Stimulated activated CD8-positive, alpha-beta memory T cell treated with anti-CD3 and anti-CD28 coated beads, Interleukin-12 subunit alpha, Interleukin-12 subunit beta, amount 100 ng/mL, for 4 hours (primary cell): ENCODE measurements at regions not wholly inside any gene's neighbourhood (a gene's known extent, or its start where the extent isn't known, plus 50 kb on each side); places are given as distances from the start of the nearest gene placed in this dataset.

ENCODE experiments used
- DNase-seq: peaks from one replicate; pipeline ENCODE4 v3.0.0-alpha.2; 2020; ENCODE audit warnings: low read depth

DNA sequence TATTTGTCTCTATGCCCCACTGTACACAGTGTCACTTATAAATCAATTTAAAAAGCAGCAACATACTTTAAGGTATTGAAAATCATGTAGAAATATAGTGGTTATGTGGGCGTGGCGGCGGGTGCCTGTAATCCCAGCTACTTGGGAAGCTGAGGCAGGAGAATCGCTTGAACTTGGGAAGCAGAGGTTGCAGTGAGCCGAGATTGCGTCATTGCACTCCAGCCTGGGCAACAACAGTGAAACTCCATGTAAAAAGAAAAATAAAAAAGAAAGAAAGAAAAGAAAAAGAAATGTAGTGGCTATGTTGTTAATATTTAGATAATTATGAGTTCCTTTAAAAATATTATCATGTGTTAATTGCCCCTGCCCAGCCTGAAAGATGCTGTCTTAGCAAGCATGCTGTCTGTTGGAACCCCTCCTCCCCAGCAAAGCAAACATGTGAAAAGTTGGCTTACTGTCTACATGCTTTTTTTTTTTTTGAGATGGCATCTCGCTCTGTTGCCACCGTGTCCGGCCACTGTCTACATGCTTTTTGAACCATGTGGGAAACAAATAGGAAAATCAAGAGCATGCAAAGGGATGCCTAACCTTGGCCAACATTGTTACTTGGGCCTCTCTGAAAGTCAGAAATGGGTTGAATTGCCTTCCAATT, 151.4 kb upstream of the TSHZ2 start:
- no peak for DNase-seq

DNA sequence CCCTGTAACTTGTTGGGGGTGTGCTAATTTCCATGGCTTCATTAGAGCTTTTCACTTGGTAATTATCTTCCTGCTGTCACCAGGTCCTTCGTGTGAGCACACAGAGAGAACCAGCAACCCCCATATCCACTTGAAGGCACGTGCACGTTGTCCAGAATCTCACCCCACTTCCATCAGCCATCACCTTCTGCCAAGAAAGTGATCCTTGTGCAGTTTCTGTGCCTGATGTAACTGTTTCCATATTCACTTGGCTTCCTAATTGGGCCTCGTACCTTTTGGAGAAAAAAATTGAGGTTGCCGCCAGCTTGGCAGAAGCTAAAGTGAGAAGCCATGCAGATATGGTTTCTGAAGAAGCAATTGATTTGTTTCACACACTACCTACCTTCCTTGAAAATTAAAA, 153.7 kb upstream of the TSHZ2 start:
- DNase-seq, result no peak

DNA sequence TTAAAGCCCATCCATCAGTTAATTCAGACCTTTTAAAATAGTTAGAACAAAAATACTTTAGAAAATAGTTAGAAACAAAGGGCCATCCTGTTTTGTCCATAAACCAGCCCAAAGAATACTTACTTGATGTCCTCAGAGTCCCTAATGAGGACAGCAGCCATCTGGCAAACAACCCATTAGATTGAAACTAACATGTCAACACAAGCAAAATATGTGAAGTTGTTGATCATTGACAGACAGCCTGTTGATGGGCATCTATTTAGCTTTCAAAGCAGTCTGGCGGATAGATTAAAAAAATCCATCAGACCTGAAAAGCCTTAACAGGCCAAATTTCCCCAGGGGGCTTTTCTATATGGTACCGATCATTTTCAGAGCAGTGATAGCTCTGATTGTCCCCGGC, 154.2 kb upstream of the TSHZ2 start:
- DNase-seq, result no peak

DNA sequence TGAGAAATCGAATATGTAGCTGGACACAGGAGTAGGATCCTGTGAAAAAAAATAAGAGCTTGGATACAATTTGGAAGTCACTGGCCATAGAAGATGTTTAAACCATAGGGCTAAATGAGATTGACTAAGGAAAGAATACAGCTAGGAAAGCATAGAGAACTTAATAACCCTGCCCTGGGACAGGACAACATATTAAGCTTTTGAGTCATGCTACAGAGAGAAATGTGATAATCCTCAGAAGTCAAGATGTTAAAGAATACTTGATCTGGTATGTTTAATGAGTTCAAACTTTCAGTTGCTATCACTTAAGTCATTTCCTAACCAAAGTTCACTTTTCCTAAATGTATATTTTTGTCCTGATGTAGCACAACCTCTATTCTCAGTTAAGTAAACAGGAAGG, 154.6 kb upstream of the TSHZ2 start:
- DNase-seq, result no peak

DNA sequence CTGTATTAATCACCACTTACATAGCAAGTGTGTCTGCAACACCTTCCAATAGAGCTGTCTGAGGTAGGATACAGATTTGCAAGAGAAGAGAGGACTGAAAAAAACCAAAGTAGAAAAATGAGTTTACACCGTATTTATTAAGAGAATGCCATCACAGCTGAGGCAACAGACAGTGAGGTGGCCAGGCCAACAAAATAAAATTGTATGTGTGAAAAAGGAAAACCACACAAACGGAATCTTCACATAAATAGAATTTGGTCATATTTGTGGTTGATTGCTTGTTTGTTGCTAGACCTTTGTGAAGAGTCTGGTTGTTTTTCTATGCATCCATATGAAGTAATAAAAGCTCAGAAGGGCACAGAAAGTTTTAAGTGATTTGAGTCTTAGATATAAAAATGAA, 157.8 kb upstream of the TSHZ2 start:
- no peak for DNase-seq

DNA sequence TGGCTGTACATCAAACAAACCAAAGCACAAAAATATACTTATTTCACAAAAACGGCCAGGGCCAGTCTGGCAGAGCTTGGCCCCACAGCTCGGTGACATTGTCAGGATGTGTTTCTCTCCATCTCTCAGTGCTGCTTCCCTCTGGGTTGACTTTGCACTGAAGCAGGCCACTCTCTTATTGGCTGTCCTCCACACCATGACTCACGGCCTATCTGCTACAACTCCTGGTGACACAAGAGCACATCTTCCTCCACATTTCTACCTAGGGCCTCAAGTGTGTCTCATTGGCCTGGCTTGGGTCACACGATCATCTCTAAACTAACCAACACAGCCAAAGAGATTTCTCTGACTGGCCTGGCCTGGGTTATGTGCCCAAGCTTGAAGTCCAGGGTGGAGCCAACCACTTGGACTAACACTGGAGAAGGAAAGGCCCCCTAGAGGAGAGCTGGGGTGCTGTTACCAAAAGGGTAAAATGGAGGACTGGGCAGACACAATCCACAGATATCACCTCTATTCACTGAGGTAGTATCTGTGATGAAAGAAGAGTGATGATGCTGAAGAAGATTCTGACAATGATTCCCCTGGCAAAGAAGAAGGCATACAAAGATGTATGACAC, 159.8 kb upstream of the TSHZ2 start:
- no peak for DNase-seq

DNA sequence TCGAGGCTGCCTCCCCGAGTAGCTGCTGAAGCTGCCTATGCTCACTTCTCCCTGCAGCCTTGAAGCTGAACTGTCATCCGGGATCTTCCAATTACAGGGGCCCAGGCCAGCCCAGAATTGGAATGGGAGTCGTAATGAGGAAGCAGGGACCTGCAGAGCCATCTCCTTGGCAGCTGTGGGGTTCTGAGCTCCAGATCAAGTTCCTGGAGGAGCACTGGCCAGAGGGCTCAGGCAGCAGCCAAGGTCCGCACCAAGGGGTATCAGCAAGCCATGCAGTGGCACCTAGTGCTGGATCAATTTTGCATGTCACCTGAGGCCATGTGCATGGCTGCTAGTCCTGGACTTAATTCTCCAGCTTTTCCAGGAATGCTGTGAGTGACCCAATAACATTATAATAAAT, 163.2 kb upstream of the TSHZ2 start:
- no peak for DNase-seq

DNA sequence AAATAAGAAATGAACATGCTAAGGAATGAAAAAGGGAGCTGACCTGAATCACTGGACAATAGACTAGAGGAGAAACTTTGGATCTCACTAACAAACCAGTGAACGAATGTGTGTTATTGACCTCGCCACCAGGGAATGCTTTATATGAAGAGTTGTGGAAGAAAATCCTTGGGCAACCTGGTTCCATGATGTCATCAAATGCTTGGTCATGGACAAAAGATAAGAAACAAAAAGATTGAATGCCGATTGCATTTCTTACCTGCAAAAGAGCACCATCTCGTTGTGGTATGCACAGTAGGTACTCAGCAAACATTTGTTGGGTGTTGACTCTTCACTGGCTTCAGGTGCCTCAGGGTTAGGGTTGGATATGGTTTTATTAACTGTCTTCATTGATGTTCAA, 165.2 kb upstream of the TSHZ2 start:
- no peak for DNase-seq

DNA sequence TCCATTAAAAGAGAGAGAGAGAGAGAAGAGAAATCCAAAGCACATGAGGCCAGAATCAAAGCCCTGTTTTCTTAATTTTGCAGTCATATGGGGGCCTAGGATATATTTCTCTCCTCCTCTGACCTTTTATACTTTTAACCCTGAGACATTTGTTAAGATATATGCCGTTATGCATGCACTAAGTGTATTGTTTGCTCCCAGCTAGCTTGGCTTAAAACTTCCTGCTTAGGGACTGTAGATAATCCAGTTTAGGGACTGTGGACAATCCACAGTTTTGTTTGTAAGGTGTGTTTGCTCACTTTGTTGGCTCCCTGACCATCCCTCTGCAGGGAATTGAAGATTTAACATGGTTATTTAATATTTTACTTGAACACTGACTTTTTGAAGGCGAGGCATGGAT, 166.3 kb upstream of the TSHZ2 start:
- no peak for DNase-seq

DNA sequence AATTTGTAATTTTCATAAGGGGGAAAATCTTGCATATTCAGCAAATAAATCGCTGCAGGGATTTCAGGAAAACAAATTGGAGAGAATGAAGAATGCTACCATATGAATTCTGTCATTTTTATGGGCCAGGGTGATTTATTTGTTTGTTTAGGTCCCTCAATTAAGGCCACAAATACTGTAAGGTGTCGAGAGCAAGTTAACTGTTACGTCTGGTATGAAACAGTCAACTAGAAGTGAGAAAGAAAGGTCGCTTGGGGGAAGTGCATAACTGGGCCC, 166.9 kb upstream of the TSHZ2 start:
- no peak for DNase-seq

DNA sequence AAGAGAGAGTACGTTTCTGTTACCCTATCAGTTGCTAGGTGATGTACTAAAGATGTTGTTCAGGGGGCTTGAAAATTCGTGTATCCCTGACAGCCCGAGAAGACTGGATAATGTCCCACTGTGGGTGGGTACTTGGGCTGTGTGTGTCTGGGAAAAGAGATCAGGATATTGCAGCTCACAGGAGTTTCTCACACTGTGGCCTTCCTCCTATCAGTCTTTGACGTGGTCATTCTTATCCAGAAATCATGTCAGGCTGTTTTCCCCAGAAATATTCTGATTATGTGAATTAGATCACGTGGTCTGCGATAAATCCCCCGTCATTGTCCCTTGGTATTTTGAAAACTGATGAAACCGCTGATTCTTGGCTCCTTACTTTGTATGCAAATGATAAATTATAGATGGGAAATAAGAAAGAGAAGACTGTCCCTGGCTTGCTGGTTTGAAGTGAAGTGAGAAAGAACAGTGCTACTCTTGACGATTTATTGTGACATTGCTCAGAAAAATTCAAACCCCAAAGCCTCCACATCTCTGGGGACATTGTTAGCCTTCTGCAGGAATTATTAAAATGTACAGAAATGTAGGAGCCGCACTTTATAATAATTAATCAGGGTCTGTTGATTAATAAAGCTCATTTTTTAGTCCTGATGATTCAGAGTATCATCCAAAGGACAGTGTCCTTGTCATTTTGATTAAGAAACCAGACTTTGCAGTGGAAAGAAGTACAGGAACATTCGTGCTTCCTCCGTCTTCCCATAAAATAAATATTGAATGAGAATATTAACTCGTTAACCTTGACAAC, 167.5 kb upstream of the TSHZ2 start:
- DNase-seq, result no peak

DNA sequence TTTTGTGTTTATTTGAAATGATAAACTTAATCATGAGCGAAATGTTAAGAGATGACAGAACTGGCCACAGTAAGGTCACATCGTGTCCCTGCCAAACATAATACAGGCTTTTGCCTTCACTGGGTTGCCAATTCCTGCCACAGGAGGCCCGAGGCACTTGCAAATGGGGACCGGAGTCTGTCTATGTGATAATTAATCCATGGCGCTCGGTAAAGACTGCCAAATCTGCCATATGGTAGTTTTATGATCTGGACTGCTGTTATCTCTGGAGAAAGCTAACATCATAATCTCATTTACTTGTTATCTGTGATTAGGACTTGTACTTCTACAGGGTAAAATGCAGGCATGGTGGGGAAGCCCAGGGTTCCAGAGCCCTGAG, 170.5 kb upstream of the TSHZ2 start:
- DNase-seq, result no peak

DNA sequence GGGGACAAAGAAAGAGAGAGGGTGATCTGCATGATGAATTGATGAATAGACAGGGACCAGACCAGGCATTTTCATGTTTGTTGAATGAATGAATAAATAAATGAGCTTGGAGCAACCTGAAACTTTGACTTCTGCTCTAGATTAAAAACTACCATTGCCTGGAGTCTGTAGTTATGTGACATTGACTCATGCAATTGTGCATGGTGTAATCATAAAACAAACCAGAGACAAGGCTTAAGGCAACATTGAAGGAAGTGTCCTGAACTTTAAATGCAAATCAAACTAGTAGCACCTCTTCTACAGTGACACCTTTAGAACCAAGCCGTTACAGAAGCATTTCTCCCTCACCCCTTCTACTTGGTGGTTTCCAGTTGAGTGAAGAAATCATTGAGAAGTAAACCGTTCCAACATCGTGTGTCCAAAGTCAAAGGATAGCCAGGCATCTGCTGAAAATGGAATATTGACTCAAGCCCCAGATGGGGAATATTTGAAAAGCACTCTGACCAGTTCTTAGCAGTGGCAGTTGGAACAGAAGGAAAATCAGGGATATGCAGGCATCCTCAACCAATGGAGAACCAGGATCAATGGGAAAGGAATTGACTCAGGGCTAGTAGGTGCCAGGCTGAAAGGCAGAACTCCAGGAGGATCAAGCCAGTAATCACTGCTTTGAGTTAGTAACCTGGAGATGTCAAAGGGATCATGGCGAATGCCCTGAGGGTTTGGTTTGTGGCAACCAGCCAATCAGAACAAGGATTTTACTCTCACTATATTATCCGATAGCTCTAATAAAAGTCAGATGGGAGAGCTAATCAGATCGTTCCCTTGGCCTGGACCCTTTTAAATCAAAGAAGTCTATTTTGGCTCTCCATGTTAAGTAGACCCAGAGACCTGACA, 171.2 kb upstream of the TSHZ2 start:
- no peak for DNase-seq

DNA sequence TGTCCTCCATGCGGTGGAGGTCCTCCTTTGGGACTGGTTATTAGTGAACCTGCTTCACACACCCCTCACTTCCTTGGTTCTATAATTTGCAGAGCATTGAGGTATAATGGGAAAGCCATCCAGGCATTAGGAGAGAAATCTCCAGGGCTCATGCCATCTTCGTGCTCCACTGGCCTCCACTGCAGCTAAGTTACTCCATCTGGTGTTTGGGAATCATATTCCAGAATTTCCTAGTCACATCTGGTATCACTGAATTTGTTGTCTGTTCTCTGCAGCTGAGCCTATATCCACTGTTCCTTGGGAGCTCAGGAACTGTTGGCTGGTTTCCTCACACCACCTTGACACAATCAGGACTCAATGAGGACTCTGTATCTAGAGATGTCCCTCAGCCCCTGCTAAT, 173.0 kb upstream of the TSHZ2 start:
- no peak for DNase-seq

DNA sequence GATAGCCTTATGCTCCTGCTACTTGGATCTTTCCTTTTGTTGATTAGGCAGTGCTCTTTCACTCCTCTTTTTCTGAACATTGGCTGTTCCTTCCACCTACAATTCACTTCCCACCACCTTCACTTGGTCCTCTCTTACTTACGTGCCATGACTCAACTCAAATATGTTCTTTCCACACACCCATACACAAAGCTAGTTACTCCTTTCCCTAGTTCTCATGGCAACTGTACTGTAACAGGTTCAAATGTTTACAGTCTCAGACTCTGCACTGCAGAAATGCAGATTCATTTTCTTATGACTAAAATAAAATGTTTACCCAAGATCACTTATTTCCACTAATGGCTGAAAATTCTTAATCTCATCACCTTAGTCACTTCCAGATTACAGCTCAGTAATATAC, 174.0 kb upstream of the TSHZ2 start:
- DNase-seq, result no peak

DNA sequence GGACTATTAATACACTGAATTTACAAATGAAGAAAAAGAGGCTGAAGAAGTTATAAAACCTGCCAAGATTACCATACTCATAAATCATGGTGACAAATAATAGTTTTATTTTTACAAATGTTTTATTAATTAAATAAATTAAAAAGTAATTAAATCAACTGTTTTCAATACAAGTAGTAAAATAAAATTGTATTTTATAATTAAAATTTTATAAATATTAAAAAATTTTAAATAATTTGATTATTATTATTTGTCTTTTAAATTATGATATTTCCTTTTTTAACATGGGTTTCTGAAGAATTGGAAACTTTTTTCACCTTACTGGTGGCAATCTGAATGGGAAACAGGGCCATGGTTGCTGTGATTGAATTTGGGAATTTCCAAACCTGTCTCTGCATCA, 177.3 kb upstream of the TSHZ2 start:
- no peak for DNase-seq

DNA sequence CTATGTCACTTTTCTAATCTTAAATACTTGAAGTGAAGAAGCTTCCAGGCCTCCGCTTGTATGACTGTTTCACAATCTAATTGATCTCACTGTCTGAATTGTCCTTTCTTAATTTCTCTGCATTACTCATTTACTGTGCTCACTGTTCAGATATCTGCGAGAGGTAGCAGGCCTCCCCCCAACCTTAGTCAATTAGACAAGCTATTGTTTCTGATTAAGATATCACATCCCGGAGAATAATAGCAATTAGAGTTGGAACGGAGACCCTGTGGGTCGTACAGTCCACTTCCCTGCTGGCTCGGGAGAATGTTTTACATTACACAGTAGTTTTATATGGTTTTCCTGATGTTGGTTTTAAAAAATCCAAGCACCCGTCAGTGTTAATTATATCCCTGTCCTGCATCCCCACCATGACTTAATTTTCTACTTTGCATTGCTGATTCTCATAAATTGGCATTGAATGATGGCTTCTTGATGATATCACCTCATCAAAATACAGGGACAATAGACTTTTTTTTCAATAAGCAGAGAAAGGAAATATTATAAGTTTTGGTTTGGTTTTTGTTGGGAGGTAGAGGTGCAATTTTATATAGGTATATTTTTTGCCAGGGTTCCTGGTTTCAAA, 178.7 kb upstream of the TSHZ2 start:
- DNase-seq, result no peak

DNA sequence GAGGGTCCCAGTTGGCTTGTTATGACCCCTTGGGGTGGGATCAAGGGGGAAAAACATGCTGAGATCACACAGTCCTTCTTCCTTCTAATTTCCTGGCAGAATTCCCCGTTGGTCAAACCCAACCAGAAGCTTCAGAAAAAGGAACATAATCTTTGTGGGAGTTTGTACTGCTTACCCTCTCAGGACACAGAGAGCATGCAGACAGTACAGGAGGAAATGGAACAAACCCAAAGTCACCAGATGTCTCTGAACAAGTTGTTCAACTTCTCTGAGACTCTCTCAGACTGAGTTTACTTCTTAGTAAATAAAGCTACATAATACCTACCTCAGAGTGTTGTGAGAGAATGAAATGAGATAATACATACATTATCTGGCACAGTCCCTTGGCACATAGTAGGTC, 181.1 kb upstream of the TSHZ2 start:
- DNase-seq, result no peak

DNA sequence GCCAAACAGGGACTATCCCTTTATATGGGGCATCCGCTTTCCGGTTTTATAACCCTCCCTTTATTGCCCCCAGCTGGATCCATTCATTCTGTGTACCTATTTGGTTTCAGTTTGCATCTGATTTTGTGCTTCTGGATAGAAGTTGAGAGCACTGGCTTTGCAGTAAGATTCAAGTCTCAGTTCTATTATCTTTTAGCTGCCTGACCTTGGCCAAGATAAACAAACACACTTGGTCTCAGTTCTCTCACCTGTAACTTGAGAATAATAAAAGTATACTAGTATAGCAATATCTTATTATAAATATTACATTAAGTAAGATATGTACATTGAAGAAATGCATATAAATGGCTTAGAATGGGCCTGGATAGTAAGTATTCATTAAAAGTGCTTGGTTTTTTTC, 182.4 kb upstream of the TSHZ2 start:
- no peak for DNase-seq

DNA sequence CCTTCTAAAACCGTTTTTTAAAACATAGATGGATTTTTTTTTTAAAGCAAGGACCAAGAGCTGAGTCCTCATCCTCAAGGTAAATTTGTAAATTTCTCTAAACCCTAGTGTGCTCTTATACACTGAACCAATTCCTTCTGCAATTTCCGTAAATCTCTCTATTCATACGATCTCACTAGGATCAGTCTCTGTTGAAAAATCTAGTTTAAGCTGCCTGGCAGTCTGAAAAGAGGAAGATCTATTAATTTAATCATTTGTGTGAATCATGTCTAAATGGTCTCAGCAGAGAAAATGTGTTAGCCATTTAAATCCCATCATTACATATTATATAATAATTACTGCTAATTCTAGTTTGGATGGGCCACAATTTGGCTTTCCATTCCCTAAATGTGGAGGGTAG, 184.2 kb upstream of the TSHZ2 start:
- no peak for DNase-seq

DNA sequence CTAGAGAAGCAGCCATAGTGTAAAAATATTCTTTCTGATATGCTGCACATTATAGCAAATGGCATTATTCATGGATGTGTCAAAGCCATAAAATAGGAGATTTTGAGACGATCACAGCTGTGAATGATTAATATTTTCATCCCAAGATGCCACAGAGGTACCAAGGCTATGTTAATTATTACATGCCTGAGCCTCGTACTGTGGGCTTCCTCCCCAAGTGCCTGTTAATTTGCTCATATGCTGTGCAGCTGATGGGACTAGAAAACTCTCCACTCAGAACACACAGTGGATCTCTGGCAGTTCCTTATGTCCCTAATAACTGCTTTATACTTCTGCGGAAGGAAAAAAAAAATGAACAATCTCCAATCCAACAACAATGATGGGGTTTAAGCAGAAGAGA, 184.9 kb upstream of the TSHZ2 start:
- no peak for DNase-seq

DNA sequence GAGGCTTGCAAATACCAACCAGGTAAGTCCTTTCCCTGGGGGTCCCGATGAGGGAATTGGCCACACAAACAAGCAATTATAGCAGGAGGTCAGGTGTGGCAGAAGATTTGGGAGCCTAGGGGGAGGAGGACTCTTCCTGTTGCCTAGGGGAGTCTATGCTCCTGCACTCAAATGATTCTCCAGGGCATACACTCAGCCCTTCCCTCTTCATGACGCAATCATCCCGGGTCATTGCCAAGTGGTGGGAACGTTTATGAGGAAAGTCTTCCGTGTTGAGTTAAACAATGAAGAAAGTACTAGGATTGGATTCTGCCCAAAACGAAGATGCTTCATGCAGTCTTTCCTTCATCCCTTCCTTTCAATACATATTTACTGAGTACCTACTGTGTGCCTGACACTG, 186.5 kb upstream of the TSHZ2 start:
- DNase-seq, result no peak
